CD4-positive, alpha-beta T cell treated with Interleukin-12 subunit alpha and Interleukin-12 subunit beta, for 1 hour (primary cell): ENCODE measurements at regions not wholly inside any gene's neighbourhood (a gene's known extent, or its start where the extent isn't known, plus 50 kb on each side); places are given as distances from the start of the nearest gene placed in this dataset.

Experiments used
- DNase-seq: peaks from one replicate; pipeline ENCODE4 v3.0.0-alpha.2; 2020

DNA sequence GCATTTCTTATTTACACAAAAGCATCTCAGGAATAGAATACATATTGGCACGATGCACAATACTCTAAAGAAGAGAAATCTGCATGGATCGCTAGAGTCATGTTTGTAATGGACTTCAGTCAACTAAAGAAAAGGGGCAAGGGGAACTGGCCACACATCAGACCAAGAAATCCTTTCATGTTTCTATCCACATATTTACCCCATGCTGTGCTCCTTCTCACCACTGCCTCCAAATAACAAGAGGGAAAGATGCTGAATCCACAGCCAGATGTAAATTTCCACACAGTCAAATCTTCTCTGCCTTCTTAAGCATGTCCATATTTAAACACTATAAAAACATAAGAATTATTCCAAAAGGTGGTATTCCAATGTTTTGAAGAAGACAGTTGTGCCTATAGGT, 67.6 kb downstream of the COX18 start:
- DNase-seq = no peak

DNA sequence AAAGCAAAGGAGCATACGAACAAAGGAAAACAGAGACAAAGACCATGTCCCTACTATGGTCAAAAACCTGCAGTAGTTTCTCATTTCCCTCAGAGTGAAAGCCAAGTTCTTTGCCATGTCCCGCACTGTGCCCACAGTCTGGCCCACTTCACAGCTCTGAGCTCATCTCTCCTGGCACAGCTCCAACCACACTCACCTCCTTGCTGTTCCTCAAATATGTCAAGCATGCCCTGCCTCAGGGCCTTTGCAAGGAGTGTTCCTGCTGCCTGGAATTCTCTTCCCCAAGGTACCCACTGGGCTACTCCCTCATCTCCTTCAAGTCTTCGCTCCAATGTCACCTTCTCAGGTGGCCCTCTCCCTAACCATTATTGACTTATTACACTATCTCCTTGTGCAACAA, 72.1 kb downstream of the COX18 start:
- no peak for DNase-seq

DNA sequence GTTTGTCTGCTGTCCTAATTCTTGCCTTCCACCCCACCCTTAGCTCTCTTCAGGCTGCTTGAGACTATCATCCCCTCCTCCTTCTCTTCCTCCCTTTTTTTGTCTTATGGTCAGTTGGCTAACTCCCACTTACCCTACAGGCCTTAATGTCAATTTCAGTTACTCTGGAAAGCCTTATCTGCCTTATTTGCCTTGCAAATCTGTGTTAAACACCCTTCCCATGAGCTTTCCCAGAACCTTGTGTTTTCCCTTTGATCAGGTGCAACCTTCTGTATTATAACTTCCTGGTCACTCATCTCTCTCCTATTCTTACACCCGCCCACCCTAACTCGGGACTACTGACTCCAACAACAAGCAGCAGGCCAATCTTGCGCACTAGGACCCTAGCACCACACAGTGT, 74.8 kb downstream of the COX18 start:
- DNase-seq = no peak

DNA sequence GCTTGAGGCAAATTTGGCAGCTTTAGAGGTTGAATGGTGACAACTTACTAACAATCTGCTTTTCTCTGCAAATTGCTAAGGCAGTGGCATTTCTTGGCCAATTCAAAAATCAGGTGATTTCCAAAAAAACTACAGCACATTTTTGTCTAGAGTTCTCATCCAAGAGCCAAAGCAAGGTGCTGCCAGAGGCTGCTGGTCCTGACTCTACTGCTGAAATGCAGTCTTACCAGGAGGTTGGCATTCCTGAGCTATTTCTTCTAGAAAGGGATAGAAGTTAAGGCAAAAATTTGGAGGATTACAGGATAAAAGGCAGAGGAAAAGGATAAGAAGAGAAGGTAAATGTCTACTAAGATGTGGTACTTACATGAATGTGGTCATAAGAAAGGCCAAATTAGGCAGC, 75.6 kb downstream of the COX18 start:
- DNase-seq = no peak

DNA sequence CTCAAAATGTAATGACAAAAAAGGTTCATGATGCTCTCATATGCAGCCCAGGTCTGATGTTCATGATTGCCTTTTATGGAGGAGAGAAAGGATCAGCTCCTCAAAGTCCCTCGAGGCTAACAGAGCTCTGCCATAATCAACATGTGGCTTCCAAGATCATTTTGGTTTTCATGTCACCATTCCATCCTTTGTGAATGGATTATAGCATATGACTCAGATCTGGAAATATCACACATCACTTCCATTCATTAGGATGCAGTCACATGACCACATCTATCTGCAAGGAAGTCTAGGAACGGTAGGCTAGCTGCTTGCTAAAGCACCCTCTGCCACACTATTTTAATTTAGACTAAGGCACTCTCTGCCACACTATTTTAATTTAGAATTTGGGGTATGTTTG, 77.6 kb downstream of the COX18 start:
- no peak for DNase-seq

DNA sequence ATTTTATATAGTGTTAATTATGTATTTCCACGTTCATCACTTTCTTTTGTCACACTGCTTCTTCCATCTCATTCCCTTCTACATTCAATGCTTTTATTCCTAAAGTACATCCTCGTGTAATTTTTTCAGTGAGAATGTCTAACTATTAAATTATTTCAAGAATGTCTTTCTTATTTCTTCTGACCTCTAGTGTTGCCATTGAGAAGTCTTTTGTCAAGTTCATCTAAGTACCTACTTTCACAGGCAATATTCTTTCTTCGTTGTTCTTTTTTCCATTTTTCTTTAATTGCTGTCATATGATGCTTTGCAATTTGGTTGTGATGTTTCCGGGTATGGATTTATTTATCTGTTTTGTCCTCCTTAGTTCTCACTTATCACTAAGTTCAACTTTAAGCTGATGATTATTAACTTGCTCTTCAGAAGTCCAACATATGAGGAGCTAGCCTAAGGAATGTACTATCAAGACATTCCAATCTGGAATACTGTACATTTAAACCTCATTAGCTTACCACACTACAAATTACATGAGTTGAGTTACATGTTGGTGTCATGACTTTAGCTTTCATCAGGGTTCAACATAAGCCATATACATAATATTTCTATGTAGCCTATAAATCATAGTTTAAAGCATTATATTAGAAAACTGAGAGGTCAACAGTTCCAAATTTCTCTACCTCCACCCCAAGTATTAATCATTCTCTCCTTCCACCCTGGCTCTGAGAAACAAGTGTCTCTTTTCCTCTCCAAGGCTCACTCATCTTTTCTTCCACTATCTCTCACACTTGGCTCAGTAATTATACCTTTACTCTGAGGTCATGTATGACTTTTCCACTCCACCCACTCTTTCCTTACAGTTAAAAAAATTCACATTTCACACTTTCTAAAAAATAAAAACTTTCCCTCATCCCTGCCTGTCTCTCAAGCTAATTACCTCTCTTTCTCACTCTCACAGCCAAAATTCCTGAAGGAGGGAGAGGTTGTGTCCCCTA, 81.5 kb downstream of the COX18 start:
- no peak for DNase-seq

DNA sequence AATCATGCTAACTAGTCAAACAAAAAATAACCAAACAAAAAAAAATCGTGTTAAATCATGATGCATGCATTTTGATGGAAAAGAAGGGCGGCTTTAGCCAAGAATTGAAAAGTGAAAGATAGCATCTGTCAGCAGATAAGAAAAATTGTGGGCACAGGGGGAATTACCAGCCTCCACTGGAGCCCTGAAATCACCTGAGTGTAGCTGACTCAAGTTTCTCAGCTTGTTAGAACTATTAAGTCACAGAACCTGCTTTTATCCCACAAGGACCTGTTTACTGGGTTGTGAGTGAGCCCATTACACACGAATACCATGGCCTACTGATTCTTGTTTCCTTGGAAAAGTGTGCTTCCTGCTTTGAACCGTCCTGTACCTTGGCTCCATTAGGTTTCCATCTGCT, 85.2 kb downstream of the COX18 start:
- DNase-seq = no peak

DNA sequence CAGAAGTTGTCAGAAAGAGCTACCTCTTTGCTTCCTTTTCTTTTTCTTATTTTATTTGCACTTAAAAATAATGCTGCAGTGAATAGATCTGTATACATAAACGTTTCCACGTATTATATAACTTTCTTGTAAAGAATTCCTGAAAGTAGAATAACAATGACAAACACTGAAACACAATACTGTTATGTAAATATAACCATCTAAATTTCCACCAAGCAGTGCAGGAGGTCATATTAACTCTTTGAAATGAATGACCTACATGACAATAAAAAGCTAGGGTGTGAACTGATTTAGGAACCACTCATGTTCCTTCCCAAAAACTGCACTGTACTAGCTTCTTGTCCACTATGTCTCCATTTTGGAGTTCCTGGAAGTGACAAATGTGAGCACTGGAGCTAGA, 85.8 kb downstream of the COX18 start:
- no peak for DNase-seq

DNA sequence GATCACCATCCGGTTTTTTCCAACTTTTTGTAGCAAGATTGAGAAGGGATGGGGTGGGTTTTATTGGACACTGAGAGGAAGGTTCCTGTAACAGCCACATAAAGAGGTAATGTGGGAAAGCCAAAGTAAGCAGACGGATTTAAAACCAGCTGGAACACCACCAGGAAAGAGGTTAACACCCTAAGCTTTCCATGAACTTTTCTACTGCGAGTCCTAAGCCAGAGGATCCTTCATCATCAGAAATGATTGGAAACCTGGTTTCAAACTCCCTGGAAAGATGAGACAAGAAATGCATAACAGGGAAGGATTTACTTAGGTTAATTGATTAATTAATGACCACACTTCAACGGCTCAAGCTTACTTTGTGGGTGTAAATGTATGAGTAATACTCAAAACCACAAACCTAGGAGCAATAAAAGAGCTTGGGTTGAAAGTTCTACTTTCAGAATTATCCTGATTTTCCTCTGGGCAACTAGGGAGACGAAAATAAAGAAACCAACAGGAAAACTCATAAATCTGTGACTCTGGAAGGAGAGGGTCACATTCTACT, 91.5 kb downstream of the COX18 start:
- no peak for DNase-seq

DNA sequence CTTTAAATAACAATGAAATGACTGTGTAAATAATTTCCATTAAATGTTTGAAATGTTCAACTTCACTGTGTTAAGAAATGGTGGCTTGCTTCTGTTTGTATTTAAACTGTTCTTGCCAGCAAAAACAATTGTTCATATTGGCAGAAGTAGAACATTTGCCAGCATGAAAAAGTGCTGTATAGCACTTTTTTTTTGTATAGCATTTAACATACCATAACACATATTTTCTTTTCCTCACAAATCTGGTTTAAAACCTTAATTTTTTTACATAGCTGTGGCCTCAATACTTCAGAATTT, 94.1 kb downstream of the COX18 start:
- no peak for DNase-seq

DNA sequence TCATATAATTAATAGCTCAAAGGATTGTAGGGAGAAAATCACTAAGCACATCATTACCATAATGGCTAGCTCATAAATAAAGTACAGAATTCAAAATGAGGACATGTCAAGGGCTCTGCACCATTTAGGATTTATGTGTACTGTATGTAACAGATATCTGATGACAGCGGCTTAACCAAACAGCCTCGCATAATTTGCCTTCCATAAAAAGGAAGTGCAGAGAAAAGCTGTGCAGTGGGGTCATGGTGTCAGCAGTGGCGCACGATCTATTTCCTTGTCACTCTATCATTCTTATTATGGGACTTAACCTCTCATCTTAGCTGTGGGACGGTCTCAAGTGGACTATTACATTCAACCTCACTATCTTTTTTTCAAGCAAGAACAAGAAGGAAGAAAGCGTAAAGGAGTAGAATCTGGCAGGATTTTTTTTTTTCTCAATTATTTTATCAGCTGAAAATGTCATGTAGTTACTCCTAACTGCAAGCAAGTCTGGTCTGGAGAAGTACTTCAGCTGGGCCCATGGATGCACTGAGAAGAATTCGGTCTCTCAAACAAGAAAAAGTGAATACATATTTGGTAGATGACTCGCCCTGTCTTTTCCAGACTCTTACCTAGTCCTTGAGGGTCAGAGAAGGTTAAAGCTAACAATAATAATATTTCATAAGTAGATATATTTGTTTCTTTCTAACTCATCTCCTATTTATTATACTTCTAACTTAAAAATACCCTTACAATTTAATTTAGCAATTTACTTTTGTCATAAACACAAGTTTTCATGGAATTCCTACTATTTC, 94.6 kb downstream of the COX18 start:
- DNase-seq = no peak

DNA sequence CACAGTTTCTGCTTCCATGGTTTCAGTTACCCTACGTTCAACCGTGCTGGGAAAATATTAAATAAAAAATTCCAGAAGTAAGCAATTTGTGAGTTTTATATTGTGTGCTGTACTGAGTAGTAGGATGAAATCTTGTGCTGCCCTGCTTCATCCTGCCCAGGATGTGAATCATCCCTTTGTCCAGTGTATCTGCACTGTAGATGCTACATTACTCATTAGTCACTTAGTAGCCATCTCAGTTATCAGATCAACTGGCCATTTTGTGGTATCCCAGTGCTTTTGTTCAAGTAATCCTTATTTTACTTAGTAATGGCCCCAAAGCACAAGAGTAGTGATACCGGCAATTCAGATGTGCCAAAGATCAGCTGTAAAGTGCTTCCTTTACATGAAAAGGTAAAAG, 97.9 kb downstream of the COX18 start:
- DNase-seq = no peak

DNA sequence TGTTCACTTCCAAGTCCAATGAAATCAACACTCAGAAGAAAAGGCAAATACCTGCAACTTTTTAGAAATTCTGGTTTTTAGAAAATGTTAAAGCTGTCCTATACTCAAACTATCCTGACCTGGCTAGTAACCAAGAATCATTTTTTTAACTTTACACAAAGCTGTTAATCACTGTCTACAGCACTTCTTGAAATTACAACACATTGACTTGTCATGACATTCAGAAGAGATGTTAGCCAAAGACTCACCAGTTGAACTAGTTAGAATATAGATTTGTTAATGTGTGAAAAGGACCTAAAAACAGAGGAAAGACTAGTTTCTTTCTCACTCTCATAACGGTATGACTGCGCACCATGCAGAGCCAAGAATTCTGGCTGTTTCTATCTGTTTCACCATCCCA, 98.8 kb downstream of the COX18 start:
- DNase-seq = no peak

DNA sequence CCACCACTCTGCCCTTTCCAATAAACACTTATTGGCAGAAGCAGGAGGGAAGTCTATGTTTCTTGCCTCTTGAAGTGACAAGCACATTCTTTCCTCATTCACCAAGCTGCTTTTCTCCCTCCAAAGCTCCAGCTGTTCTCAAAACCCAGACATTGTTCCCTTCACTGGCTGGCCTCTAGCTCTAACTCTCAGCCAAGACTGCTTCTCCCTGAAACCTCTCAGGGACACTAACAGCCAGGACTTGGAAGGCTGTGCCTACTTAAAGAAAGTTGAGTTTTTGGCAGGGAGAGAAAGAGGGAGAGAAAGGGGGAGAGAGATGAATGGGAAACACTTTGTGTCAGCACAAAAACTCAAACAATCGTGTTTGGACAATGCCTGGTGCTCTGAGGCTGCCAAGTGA, 99.5 kb downstream of the COX18 start:
- no peak for DNase-seq

DNA sequence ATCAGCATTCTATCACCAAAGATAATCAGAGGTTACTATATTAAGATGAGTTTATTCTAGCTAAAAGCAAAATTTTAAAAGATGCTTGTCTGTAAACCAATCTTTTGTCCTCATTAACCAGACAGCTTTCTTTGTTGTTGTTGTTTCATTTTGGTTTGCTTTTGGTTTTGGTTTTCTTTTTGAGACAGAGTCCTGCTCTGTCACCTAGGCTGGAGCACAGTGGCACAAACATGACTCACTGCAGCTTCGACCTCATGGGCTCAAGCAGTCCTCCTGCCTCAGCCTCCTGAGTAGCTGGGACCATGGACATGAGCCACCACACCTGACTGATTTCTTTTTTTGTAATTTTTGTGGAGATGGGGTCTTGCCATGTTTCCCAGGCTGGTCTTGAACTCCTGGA, 102.9 kb downstream of the COX18 start:
- DNase-seq = no peak

DNA sequence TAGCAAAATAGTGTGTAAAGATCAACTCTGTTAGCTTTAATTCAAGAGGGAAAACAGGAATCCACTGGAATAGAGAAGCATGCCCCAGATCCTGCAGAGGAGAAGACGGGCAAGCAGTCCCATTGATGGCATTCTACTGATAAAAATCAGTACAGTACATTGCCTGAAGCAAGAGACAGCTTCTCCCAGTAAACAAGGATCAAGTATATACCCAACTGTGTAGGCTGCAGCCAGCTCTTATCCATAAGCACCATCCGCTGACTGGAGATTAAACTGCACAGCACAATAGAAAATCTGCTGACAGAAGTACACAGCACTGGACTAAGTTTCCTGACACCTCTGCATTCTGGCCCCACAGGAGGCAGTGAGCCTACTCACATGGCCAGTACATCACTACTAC, 110.1 kb downstream of the COX18 start:
- DNase-seq = no peak

DNA sequence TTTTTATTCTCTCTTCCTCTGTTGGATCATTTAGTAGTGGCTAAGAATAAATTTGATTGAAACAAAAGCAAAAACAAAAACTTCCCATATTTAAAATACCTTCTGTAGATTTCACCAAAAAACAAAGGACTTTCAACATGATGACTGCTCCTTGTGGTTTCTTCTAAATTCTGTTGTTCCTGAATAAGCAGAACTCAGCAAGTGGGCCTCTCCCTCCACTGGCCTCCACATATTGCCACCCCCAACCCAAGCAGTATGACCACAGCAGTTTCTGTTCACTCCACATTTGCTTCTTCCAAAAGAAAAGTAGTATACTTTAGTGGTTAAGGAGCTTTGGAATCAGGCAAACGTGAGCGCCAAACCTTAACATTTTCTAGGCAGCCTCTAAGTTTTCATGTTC, 114.7 kb downstream of the COX18 start:
- no peak for DNase-seq

DNA sequence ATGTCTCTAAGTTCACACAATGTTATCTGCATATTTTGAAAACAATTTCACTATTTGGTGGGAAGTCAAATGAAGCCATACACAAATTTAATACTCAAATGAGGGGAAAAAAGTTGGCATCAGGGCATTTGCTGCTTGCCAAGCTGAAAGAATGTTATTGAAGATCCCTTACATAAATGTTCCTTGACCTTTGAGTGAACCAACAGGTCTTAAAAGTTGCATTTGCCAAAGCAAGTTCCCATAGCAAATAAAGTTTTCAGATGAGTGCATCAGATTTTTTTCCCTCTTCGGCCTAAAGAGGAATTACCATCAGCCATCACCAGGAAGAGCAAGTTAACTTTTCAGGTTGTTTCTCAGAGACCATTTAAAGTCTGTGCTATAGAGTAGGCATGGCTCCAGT, 115.9 kb downstream of the COX18 start:
- no peak for DNase-seq

DNA sequence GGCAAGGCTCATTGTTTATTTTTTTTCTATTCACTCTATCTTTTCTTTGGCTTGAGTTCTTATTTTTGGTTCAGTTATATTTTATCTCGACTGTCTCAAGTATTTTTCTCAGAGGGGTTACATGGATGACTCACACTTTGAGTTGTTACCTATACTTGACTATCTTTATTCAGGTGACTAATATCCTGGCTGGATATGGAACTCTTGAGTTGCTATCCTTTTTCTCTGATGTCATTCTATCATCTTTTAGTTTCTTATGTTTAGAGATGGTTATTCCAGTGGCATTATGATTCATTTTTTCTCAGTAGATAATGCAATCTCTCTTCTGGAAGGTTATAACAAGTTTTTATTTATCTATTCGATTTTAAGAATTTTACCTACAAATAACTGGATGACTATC, 117.9 kb downstream of the COX18 start:
- no peak for DNase-seq

DNA sequence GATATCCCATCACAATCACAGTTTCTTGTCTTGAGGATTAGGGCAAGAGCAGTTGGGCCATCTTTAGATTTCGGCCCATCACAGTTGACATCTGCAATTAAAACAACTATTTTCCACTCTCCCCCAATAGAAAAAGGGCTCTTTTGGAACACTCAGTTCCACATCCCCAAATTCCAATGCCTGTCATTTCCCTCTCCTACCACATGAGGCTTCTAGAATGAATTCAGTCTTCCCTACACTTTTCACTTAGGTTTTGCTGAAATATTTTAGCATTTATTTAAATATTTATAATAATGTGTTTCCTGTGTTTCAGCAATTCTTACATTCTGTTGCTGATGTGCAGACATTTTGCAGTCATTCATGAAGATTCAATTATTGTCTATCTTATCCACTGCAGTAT, 118.4 kb downstream of the COX18 start:
- DNase-seq = no peak

DNA sequence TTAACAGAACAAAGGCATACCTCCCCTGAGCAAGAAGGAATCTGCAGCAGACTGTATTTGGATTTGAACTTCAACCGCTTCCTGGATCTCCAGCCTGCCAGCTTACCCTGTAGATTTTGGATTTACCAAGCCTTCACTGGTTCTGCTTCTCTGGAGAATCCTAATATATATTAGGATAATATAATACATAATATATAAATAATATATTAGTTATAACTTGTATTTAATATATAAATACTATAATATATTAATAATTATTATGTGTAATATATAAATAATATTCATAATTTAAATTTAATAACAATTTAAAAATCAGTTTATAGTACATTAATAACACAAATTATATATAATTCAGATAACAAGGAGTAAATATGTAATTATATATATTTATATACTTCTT, 121.4 kb downstream of the COX18 start:
- DNase-seq = no peak

DNA sequence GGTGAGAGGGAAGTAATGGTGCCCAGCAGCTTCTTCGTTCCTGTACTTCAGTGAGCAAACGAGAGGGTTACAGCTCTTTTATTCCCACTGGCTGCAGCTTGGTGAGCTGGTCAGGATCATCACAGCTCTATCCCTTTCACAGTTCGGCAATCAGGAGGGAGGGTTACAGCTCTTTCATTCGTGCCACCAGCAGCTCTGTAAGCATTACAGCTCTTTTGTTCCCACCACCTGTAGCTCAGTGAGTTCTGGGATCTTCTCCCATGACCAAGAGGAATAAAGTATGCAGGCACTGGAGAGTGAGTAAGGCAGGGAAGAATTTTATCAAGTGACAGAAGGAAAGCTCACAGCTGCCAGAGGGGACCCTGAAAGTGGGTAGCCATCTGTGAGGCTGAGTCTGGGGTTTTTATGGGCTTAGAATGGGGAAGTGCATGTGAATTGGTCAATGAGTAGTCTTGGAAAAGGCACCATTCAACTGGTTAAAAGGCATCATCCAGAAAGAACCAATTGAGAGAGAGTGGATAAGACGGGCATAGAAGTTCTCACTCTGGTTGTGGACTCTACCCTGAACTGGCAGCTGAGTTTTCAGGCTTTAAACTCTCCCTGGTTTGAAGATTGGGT, 123.7 kb downstream of the COX18 start:
- DNase-seq = no peak

DNA sequence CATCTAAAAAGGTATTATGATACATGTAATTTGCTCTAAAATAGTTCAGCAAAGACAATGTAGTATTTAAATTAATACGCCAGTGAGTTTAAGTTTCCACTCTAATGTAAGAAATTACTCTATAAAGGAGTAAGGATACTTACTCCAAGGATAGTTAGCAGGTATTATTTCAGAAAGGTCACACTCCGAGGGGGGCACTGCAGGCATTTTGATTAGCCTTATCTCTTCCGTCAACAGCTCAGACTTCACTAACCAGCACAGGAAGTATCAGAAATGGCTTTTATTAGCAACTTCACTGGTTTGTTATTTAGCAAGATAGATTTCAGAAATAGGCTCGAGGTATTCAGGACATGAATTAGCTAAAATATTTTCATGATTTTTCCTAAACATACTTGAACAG, 127.0 kb downstream of the COX18 start:
- no peak for DNase-seq

DNA sequence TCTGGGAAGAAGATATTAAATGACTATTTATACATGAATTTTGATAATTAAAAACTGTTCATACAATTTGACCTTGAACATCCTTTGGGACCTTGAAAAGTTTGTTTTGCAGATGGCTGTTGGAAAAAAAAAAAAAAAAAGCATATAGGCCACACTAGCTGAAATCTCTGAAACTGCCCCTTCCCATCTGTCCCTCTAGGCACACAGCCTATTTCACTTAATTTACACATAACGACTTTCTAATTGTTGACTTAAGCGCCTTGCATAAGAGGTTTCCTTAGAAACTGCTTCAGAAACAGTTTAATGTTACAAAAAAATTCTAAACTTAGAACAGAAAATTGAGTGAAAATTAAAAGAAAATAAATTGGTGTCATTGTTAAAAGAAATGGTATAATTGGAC, 131.0 kb downstream of the COX18 start:
- no peak for DNase-seq
